Dedifferentiated amniotic fluid mesenchymal stem cell (primary cell): ENCODE measurements at regions not wholly inside any gene's neighbourhood (a gene's known extent, or its start where the extent isn't known, plus 50 kb on each side); places are given as distances from the start of the nearest gene placed in this dataset.

Experiments
- DNase-seq: peaks from one replicate; pipeline ENCODE4 v3.0.0-alpha.2; 2016; ENCODE audit errors: extremely low spot score

DNA sequence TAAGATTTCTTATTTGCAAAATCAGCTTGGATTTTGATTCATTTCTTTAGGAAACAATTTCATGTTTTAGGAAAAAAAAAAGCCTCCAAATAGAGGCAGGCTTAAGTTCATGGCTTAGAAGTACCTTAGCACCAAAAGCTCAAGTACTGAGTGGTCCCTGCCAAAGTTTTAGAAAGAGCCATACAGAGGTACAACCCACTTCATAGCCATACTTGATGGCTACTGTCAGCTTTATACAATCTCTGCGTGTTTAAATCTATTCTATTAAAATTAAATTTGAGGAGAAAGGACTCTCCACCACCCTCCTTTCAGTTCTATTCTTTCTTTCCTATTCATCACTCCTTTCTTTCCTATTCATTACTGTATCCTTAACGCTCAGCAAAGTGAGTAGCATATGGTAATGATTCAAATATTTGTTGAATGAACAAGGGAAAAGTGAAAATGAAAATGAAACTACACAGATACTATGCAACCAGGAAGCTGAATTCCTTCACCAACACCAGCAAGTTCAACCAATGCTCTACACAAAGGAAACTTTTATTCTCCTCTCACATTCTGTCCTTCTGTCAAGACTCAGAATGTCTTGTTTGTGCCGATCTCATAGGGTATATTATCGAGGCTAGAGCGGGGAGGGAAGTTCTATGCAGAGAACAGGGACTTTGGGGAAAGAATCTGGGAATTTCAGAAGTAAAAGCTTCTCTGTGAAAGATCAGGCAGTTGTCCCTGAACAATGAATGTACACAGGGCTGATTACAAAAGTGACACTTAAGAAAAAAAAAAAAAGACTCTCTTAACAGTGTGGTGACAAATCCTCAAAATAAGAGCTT lies 138.6 kb upstream of the SPEF2 start:
- DNase-seq: peak; percentile 74

DNA sequence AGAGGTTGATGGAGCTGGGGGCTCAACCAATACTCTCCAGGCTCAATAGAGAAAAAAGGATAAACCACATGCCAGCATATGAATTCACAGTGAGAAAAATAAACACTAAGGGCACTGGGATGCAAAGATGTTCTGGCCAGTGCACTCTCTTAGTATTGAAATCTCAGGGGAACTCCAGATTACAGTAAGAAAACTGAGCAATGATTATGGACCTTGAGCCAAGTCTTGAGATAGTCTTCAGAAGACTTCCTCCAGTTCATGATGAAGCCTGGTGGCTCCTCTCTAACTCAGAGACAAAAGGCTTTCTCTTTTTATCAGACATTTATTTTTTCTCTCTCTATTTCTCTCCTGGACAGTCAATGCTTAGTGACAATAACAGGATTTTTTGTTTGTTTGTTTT lies 139.8 kb upstream of the SPEF2 start:
- DNase-seq: no peak

DNA sequence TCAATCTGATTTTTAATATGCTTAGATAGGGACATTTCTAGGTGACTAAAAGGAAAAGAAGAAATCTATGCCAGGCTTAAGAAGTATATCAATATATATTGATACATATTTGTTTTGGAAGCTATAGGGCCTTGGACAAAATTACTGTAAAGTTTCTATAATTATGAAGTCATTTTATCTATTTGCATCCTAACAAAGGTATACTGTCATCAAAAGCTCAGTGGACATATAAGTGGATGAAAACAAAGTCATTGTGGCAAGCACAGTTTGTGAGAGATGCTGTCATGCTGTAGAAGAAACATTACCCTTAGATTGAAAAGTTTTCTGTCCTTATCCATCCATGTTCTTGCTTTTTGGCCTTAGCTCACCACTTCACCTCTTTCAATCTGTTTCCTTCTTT lies 140.3 kb upstream of the SPEF2 start:
- no peak for DNase-seq

DNA sequence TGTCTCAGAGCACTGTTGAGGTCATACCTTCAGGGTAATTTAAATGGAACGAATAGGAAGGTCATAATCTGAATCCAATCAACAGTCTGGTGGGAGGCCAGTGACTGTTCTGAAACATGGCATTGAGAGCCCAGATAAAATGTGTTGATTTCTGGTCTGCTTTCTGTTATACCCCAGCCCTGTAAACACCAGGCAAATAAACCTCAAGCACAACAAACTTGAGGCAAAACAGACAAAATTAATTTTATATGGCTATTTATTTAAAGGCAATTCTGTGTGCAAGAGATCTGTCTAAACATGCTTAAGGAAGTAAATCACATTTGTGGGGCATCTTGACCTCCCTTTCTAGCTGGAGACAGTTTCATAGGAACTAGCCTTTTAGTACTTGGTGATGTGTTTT lies 140.9 kb upstream of the SPEF2 start:
- DNase-seq: no peak

DNA sequence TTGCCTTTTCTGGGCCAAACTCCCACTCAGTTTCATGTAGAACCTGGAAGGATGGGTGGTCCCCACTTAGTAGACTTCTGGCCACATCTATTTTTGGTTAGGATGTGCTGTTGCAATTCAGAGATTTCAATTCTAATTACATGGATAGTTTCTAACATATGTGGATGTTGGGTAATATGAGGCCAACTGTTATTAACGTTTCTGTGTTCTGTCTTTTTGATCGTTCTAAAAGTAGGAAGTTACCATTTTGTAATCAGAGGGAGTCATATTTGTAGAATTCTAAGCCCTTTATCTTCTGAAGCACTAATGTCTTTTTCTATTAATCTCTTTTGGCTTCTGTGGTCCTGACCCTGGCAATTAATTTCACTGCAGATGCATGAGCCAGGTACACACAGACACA lies 141.6 kb upstream of the SPEF2 start:
- no peak for DNase-seq

DNA sequence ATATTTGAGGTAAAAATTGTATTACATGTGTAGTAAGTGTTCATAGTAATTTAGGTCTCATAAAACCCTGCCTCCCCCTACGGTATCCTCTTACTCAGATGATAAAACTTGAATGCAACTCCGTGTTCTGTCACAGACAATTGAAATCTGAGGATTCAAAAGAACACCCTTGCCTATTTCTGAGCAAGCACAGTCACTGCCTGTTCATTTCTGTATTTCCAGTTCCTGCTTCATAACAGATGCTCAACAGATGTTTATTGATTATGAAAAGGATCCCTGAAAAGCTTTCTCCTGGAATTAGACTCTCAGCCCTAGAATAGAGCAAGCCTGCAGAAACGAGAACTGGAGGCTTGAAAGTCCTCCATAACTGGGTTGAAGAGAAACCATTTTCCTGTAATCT lies 144.1 kb upstream of the SPEF2 start:
- DNase-seq: no peak

DNA sequence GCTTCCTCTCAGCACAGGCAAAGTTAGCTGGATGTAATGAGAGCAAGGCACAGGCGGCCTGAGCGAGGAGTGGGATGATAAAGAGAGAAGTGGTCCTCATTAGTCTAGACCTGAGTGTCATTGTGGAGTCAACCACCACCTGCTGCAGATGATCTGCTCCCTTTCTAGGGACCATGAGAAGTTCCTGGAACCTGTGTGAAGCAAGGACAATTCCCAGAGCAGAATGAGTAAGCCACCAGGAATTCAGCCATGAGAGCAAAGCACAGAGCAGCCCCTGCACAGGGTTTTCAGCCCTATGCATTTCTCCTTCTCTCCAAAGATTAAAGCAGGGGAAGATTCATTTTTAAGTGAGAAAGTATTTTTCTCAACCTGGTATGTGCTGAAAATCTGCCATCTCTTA lies 146.8 kb upstream of the SPEF2 start:
- no peak for DNase-seq

DNA sequence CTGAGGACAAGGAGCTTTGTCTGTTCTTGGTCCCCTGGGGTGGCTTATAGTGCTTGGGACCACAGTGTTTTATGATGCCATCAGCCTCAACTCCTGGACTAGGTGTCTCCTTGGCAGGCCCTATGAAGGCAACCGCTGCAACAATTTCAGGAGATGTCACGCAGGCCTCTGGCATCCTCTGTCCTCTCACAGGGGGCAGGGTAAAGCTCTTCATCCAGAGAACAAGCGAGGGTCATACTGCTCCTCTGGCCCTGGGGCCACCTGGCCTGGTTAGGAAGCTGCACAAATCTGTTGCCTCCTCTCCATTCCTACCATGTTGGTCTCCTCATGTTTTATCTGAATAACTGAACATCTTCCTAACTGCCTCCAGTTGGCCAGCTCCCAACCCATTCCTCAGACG lies 148.9 kb upstream of the SPEF2 start:
- DNase-seq: no peak

DNA sequence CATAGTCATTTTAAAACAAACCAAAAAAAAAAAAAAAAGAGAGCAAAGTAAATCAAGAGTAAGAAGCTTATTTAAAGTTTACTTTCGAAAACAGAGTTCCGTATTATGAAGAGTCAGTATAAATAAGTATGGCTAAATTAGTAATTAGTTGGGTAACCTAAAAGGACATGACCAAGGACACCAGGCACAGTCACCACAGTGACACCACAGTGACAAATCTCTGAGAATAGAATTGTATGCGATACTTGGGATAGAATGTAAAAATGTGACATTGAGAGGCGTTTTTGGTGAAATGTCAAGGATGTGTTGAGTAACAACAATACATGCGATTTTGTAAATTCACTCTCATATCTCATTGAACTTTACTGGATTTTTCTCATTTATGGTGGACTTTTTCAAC lies 150.9 kb upstream of the SPEF2 start:
- no peak for DNase-seq

DNA sequence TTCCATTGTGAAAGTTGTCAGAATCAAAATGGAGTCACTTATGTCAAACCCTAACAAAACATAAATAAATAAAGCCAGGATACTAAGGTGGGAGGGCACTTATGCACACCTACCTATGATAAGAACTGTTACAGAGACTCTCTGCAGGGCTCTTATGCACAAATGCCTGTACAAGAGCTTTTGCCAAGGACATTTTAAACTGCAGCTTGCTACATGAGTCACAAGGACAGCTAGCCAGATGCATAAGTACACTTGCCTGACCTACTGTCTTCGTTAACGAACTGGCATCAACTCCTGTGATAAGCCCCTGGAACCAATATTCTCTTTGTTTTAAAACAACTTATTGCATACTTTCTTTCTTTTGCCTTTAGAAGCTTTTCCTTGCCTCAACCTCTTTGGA lies 152.9 kb upstream of the SPEF2 start:
- no peak for DNase-seq

DNA sequence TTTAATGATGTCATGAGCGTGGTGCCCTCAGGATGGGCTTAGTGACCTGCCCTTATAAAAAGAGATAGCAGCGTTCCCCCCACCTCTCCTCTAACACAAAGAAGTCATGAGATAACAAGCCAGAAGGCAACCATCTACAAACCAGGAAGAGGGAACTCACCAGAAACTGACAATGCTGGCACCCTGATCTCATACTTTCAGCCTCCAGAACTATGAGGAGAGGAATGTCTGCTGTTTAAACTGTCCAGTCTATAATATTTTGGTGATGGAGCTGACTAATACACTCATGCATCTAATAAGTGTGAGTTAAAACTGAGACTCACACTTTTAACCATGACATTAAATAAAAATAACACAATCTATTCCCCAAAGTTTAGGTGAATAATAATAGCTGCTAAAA lies 156.1 kb upstream of the SPEF2 start:
- no peak for DNase-seq

DNA sequence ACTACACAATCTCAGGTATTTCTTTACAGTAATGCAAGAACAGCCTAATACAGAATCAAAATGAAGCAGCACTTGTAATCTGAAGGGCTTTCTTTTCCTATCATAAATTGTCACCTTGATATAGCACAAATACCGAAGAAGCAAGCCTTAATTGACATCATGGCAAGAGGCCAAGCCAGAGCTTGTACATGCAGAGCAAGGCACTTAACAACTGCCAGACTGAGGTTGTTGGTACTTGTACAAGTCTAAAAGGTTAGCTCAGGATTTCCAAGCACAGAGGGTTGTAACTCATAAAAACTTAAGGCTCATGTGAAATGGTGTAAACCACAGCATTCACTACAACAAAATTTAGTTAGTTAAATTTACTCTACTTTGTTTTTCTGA lies 158.8 kb upstream of the SPEF2 start:
- DNase-seq: no peak

DNA sequence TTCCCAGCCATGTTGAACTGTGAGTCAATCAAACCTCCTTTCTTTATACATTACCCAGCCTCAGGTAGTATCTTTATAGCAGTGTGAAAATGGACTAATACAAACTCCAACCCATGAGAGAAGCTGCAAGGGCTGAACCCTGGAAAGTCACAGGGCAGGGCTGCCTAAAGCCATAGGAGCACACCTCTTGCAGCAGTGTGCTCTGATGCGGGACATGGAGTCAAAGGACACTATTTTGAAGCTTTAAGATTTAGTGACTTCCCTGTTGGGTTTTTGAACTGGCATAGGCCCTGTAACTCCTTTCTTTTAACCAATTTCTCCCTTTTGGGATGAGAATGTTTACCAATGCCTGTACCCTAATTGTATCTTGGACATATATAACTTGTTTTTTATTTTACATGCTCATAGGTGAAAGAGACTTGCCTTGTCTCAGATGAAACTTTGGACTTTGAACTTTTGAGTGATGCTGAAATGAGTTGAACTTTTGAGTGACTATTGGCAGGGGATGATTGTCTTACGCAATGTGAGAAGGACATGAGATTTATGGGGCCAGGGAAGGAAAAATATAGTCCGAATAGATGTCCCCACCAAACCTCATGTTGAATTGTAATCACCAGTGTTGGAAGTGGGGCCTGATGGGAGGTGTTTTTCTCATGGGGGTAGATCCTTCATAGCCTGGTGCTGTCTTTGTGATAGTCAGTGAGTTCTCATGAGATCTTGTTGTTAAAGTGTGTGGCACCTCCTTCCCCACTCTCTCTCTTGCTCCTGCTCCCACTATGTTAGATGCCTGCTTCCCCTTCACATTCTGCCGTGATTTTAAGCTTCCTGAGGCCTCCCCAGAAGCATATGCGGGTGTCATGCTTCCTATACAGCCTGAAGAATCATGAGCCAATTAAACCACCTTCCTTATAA lies 159.5 kb upstream of the SPEF2 start:
- DNase-seq: no peak

DNA sequence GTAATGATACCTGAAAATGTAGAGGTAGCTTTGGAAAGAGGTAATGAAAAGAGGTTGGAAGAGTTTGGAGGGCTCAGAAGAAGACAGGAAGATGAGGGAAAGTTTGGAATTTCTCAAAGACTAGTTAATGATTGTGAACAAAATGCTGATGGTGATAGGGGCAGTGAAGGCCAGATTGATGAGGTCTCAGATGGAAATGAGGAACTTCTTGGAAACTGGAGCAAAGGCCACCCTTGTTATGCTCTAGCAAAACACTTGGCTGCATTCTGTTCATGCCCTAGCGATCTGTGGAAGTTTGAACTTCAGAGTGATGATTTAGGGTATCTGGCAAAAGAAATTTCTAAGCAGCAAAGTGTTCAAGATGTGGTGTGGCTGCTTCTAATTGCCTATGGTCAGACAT lies 161.2 kb upstream of the SPEF2 start:
- DNase-seq: no peak

DNA sequence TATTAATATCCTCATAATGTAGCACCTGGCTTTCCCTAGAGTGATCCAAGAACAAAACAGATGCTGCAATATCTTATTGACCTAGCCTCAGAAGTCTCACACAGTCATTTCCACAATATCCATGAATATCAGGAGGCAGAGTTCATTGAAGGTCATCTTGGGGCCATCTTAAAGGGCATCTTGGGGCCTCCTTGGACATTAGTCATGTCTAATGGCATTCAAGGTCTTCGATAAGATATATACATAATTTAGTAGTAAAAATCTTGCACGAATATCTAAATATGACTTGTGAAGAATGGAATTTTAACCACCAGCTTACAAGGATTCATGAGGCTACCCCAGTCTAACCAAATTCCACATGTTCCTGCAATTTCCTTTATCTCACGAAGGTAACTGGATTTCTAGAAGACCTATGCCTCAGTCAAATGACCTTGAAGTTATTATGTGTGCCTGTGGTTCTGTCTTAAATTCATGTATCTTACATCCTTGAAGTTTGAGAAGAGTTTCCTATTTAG lies 163.6 kb upstream of the SPEF2 start:
- no peak for DNase-seq

DNA sequence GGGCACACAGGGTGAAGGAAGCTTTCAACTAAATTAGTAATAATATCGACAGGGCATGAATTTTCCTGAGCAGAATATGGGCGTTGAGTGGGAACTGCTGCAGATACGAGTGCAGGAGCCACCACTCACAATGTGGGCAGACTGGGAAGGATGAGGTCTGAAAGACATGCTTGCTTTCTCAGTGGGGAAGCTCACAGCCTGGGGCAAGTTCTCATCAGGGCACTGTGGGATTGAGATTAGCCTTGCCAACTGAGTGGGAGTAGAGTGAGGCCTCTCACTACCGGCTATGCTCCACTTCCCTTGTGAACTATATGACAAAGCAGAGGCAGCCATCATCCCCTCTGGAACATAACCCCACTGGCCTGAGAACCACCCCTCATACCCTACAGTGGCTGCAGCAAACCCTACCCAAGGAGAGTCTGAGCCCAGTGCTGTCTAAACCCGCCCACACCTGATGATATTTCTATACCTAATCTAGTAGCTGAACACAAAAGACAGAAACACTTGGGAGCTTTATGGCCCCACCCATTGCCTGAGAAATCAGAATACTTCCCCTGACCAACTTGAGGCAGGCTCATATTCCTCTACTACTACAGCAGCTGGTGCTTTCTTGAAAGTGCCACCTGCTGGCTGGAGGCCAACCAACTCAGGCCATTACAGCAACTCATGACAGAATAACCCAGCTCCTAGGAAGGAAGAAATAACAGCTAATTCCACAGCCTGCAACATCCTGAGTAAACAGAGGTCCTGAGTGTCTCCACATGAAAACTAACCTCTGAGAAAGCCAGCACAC lies 173.7 kb upstream of the SPEF2 start:
- DNase-seq: no peak

DNA sequence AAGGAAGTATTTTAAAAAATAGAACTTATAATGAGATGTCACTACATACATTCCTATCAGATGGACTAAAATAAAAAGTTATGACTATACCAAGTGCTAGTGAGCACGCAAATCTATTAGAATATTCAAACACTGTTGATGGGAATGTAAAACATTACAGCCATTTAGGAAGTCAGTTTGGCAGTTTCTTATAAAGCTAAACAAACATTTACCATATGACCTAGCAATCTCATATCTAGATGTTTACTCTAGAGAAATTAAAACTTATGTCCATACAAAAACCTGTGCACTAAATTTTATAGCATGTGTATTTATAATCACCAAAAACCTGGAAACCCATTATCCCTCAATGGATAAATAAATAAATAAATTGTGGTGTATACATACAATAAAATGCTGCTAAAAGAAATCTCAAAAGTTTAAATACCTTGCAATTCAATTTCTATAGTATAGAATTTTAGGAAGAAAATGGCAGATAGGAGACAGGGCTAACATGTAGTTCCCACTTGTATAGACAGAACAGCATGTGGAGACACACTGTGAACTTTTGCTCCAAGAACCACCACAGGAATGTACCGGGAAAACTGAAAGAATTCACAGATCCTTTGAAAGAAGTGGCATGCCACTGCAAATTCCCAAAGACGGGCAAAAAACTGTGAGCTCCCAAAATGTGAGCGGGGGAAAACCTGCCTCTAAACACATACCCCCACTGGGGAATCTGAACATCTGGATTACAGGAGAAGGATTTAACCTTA lies 174.6 kb upstream of the SPEF2 start:
- no peak for DNase-seq

DNA sequence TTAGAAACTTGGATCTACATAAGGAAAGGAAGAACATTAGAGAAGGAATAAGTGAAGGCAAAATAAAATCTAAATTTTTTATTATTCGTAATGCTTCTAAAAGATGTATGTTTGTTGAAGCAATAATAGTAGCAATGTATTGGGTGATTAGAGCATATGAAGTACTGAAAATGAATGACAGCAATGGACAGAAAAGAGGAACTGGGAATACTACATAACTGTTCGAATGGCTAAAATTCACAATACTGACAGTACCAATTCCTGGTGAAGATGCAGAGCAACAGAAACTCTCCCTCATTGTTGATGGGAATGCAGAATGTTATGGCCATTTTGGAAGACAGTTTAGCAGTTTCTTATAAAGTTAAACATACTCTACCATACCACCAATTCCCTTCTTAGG lies 177.3 kb upstream of the SPEF2 start:
- no peak for DNase-seq

DNA sequence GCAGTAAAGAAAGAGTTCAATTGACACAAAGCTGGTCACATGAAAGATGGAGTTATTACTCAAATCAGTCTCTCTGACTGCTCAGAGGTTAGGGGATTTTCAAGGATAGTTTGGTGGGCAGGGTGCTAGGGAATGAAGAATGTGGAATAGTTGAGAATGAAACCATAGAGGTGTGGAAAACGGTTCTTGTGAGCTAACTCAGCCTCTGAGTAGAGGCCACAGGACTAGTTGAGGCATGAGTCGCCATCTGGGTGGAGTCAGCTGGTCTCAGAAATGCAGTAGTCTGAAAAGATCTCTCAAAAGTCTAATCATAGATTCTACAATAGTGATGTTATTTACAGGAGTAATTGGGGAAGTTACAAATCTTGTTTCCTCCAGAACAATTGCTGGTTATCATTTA lies 178.9 kb upstream of the SPEF2 start:
- DNase-seq: no peak

DNA sequence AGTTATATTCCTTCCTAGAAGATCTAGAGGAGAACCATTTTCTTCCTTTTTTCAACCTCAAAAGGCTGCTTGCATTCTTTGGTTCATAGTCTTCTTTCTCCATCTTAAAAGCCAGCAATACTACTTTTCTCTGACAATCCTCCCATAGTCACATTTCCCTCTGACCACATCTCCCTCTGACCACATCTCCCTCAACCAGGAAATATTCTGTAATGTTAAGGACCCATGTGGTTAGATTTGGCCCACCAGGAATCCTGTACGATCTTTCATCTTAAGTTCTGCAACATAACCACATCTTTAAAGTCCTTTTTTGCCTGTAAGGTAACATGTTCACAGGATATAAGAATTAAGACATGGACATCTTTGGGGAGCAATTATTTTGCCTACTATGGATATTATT lies 179.4 kb upstream of the SPEF2 start:
- no peak for DNase-seq

DNA sequence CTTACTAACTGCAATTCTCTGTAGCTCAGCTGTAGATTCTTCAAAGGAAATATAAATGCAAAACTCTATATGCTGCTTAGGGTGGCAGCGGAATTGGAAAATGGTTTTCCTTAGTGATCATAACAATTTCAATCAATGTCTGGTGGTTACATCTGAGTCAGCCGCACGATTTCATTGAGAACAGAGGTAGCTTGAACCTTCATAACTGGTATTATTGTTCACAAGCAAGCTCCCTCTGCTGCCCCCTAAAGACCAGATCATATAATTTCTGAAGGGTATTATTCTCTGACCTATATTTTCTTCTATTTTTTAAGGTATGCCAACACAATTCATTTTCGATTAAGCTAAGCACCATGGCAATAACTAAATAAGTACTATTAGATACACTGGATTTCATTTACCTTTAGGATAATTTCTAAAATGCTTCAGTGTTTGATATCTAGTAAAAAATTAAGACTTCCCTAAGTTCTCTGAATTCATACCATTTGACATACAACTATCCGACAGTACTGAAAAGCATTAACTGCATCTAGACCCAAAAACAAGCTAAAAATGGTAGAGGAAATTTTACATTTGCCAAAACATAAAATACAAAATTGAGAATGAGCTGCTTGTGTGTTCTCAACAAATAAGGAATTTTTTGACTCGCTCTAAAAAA lies 181.1 kb upstream of the SPEF2 start:
- DNase-seq: no peak
